CD4-positive, alpha-beta T cell treated with Interleukin-1 beta for 1 hour (primary cell): ENCODE measurements at regions not wholly inside any gene's neighbourhood (a gene's known extent, or its start where the extent isn't known, plus 50 kb on each side); places are given as distances from the start of the nearest gene placed in this dataset.
"Not testable (repeated sequence)": the region's sequence is repeated elsewhere in the genome, so short reads cannot be mapped to it uniquely, and the experiment has no call there.

Experiments
- DNase-seq, 2 donors: peaks; one replicate each; pipeline ENCODE4 v3.0.0-alpha.2; 2020 to 2022

- no peak for DNase-seq
Measured at GRCh38 chr10:64037071-64037661, 516.0 kb downstream of the REEP3 start.

- no peak for DNase-seq
Measured at GRCh38 chr10:64038107-64038506, 516.9 kb downstream of the REEP3 start.

GRCh38 chr10:64039198-64039597 lies 518.0 kb downstream of the REEP3 start:
- no peak for DNase-seq

- DNase-seq = no peak
Measured at GRCh38 chr10:64040781-64041180, 519.6 kb downstream of the REEP3 start.

GRCh38 chr10:64041185-64041988 lies 520.2 kb downstream of the REEP3 start:
- DNase-seq = peak; percentile 84 to 88

GRCh38 chr10:64041989-64042490 lies 520.8 kb downstream of the REEP3 start:
- DNase-seq = no peak

GRCh38 chr10:64044098-64044497 lies 522.9 kb downstream of the REEP3 start:
- DNase-seq = no peak

- not testable (repeated sequence) for DNase-seq
Measured at GRCh38 chr10:64044957-64045632, 523.9 kb downstream of the REEP3 start.

- DNase-seq = no peak
Measured at GRCh38 chr10:64054392-64054791, 533.2 kb downstream of the REEP3 start.

GRCh38 chr10:64059884-64060283 lies 538.7 kb downstream of the REEP3 start:
- no peak for DNase-seq

GRCh38 chr10:64060389-64060788 lies 539.2 kb downstream of the REEP3 start:
- no peak for DNase-seq

GRCh38 chr10:64062793-64063192 lies 541.6 kb downstream of the REEP3 start:
- DNase-seq = no peak

GRCh38 chr10:64067009-64067606 lies 545.9 kb downstream of the REEP3 start:
- no peak for DNase-seq

GRCh38 chr10:64067859-64068258 lies 546.7 kb downstream of the REEP3 start:
- no peak for DNase-seq

- no peak for DNase-seq
Measured at GRCh38 chr10:64070241-64070640, 549.0 kb downstream of the REEP3 start.

- no peak for DNase-seq
Measured at GRCh38 chr10:64071218-64071617, 550.0 kb downstream of the REEP3 start.

- DNase-seq = no peak
Measured at GRCh38 chr10:64075604-64076003, 554.4 kb downstream of the REEP3 start.

- DNase-seq = no peak
Measured at GRCh38 chr10:64076322-64076940, 555.2 kb downstream of the REEP3 start.

GRCh38 chr10:64079341-64079740 lies 558.1 kb downstream of the REEP3 start:
- DNase-seq = no peak

- DNase-seq = no peak
Measured at GRCh38 chr10:64080071-64080470, 558.9 kb downstream of the REEP3 start.

GRCh38 chr10:64081947-64082482 lies 560.8 kb downstream of the REEP3 start:
- no peak for DNase-seq

GRCh38 chr10:64086083-64086767 lies 565.0 kb downstream of the REEP3 start:
- DNase-seq = no peak
